ENCODE measurements at regions not wholly inside any gene's neighbourhood (a gene's known extent, or its start where the extent isn't known, plus 50 kb on each side); places are given as distances from the start of the nearest gene placed in this dataset.

- no peak for DNase-seq (ENCODE audit: low read depth, low spot score)
- H3K4me3 ChIP-seq (ENCODE audit: low read depth, low read length) = no peak overlapping the region
- in situ Hi-C loops (cut with HindIII; ENCODE audit: low sequenced_read_pairs) = no loop called here
- TF ChIP-seq CTCF (IDR thresholded peaks at IDR 0.05; ENCODE audit: low read depth, low read length) = no peak
Measured at GRCh38 chr11:38300570-38300969, 1702.5 kb upstream of the RAG2 start.

GRCh38 chr11:38296211-38296776, 1698.3 kb upstream of the RAG2 start:
- H3K4me3 ChIP-seq (ENCODE audit: low read depth, low read length) = no peak overlapping the region
- TF ChIP-seq CTCF (IDR thresholded peaks at IDR 0.05; ENCODE audit: low read depth, low read length) = no peak
- in situ Hi-C loops (cut with HindIII; ENCODE audit: low sequenced_read_pairs) = no loop called here
- no peak for DNase-seq (ENCODE audit: low read depth, low spot score)

GRCh38 chr11:38282718-38283117, 1684.7 kb upstream of the RAG2 start:
- in situ Hi-C loops (cut with HindIII; ENCODE audit: low sequenced_read_pairs) = no loop called here
- TF ChIP-seq CTCF (IDR thresholded peaks at IDR 0.05; ENCODE audit: low read depth, low read length) = no peak
- no peak overlapping the region for H3K4me3 ChIP-seq (ENCODE audit: low read depth, low read length)
- DNase-seq (ENCODE audit: low read depth, low spot score) = no peak

- no peak overlapping the region for H3K4me3 ChIP-seq (ENCODE audit: low read depth, low read length)
- no peak for TF ChIP-seq CTCF (IDR thresholded peaks at IDR 0.05; ENCODE audit: low read depth, low read length)
- in situ Hi-C loops (cut with HindIII; ENCODE audit: low sequenced_read_pairs) = no loop called here
- no peak for DNase-seq (ENCODE audit: low read depth, low spot score)
Measured at GRCh38 chr11:38278457-38279141, 1680.6 kb upstream of the RAG2 start.

- peak; percentile 49 for DNase-seq (ENCODE audit: low read depth, low spot score)
- in situ Hi-C loops (cut with HindIII; ENCODE audit: low sequenced_read_pairs) = no loop called here
- TF ChIP-seq CTCF (IDR thresholded peaks at IDR 0.05; ENCODE audit: low read depth, low read length) = no peak
- no peak overlapping the region for H3K4me3 ChIP-seq (ENCODE audit: low read depth, low read length)
Measured at GRCh38 chr11:38274031-38274430, 1676.0 kb upstream of the RAG2 start.

- TF ChIP-seq CTCF (IDR thresholded peaks at IDR 0.05; ENCODE audit: low read depth, low read length) = no peak
- DNase-seq (ENCODE audit: low read depth, low spot score) = no peak
- in situ Hi-C loops (cut with HindIII; ENCODE audit: low sequenced_read_pairs) = no loop called here
- no peak overlapping the region for H3K4me3 ChIP-seq (ENCODE audit: low read depth, low read length)
Measured at GRCh38 chr11:38272376-38272775, 1674.3 kb upstream of the RAG2 start.
